ENCODE measurements at regions not wholly inside any gene's neighbourhood (a gene's known extent, or its start where the extent isn't known, plus 50 kb on each side); places are given as distances from the start of the nearest gene placed in this dataset.

DNA sequence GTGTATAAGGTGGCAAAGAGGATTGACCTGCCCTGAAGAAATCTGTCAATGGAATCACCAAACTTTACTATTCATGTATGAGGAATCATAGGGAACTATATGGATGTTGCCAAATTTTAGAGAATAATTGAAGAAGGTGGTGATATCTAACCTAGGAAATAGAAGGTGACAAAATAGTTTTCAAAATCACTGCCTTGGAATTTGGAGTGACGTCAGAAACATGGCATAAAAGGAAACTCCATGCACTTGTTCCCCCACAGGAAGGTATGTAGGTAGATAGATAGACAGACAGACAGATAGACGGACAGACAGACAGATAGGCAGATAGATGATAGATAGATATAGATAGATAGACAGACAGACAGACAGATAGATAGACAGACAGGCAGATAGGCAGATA is 793.9 kb upstream of the AMOT start:
- no peak for DNase-seq
- Histone ChIP-seq H3K27me3 (no peaks in the 10 kb centered on the region), H3K9me3 (no peaks in the 10 kb centered on the region), H3K4me1 (no peaks in the 10 kb centered on the region), H3K4me3 (no peak overlapping the region), H3K36me3 (no peaks in the 10 kb centered on the region), H3K27ac (no peak overlapping the region)
- TF ChIP-seq POLR2AphosphoS5 (IDR thresholded peaks at IDR 0.05) (no peak), POLR2A (IDR thresholded peaks at IDR 0.05) (no peak), EP300 (IDR thresholded peaks at IDR 0.05; ENCODE audit: low read depth) (no peak)
- TF ChIP-seq, protein P1, sequence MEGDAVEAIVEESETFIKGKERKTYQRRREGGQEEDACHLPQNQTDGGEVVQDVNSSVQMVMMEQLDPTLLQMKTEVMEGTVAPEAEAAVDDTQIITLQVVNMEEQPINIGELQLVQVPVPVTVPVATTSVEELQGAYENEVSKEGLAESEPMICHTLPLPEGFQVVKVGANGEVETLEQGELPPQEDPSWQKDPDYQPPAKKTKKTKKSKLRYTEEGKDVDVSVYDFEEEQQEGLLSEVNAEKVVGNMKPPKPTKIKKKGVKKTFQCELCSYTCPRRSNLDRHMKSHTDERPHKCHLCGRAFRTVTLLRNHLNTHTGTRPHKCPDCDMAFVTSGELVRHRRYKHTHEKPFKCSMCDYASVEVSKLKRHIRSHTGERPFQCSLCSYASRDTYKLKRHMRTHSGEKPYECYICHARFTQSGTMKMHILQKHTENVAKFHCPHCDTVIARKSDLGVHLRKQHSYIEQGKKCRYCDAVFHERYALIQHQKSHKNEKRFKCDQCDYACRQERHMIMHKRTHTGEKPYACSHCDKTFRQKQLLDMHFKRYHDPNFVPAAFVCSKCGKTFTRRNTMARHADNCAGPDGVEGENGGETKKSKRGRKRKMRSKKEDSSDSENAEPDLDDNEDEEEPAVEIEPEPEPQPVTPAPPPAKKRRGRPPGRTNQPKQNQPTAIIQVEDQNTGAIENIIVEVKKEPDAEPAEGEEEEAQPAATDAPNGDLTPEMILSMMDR (IDR thresholded peaks at IDR 0.05) = no peak
- 72 to 93% methylated on average over 2 of the region's 2 CpGs for WGBS, 2 donors (ENCODE audit: low coverage in 1 of 2)
- intact Hi-C loops (cut with DNase I; ENCODE audit: low total_unique reads) (no loop called here), in situ Hi-C loops (cut with MboI; ENCODE audit: low pct_ligation_motif_present in 1 of 4, low pct_unique_long_range_greater_than_20kb in 1 of 4, low sequenced_read_pairs in 3 of 4) (no loop called here)

DNA sequence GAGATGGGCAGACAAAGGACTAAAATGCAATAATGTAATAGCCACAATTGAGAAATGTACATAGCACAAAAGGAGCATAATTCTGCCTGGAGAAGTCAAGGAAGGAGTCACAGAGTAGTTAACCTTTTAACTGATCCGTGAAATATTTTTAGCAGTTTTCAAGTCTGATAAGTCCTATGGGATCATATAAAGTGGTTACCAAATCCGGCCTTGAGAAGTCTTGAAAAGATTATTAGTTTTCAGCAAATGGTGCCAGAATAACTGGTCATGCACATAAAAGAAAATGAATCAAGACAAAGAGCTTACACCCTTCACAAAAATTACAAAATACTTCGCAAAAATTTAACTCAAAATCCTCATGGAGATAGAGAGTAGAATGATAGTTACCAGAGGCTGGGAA is 788.7 kb upstream of the AMOT start:
- Histone ChIP-seq H3K9me3 (no peaks in the 10 kb centered on the region), H3K4me3 (no peak overlapping the region), H3K27ac (no peak overlapping the region), H3K36me3 (no peaks in the 10 kb centered on the region), H3K27me3 (no peaks in the 10 kb centered on the region), H3K4me1 (no peaks in the 10 kb centered on the region)
- intact Hi-C loops (cut with DNase I; ENCODE audit: low total_unique reads) = no loop called here
- in situ Hi-C loops (cut with MboI; ENCODE audit: low pct_ligation_motif_present in 1 of 4, low pct_unique_long_range_greater_than_20kb in 1 of 4, low sequenced_read_pairs in 3 of 4) = no loop called here
- WGBS, 2 donors (ENCODE audit: low coverage in 1 of 2) = 78 to 85% methylated on average over 2 to 3 of the region's 3 CpGs
- TF ChIP-seq POLR2A (IDR thresholded peaks at IDR 0.05) (no peak), POLR2AphosphoS5 (IDR thresholded peaks at IDR 0.05) (no peak)
- DNase-seq = no peak

DNA sequence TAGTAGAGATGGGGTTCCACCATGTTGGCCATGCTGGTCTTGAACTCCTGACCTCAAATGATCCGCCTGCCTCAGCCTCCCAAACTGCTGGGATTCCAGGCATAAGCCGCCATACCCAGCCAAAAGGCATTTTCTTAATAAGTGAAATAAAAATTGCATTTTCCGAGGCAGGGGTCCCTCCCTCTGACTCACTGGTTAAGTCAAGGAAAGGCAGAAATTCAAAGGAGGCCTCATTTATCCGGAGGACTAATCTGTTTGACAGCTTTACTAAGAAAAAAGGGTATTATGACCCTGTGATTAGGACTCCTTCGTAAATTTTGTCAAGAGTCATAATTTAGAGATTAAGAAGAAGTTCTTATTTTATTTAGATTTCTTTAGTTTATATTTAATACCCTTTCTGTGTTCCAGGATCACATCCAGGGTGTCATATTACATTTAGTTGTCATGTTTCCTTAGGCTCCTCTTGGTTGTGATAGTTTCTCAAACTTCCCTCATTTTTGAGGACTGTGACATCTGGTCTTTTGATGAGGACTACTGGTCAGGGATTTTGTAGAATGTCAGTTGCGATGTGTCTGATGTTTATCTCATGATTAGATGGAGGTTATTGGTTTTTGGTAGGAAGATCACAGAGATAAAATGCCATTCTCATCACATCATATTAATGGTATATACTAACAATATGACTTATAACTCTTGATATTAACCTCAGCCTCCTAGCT is 753.7 kb upstream of the AMOT start:
- WGBS, 2 donors (ENCODE audit: low coverage in 1 of 2) = 53 to 78% methylated on average over 2 to 6 of the region's 6 CpGs
- Histone ChIP-seq H3K4me3 (no peak overlapping the region), H3K4me1 (no peaks in the 10 kb centered on the region), H3K27me3 (no peaks in the 10 kb centered on the region), H3K36me3 (no peaks in the 10 kb centered on the region), H3K9me3 (no peaks in the 10 kb centered on the region), H3K27ac (no peak overlapping the region)
- no peak for DNase-seq
- intact Hi-C loops (cut with DNase I; ENCODE audit: low total_unique reads) = no loop called here
- TF ChIP-seq POLR2AphosphoS5 (IDR thresholded peaks at IDR 0.05) (no peak), POLR2A (IDR thresholded peaks at IDR 0.05) (no peak), EP300 (IDR thresholded peaks at IDR 0.05; ENCODE audit: low read depth) (no peak)
- TF ChIP-seq, protein P1 (IDR thresholded peaks at IDR 0.05) = no peak
- in situ Hi-C loops (cut with MboI; ENCODE audit: low pct_ligation_motif_present in 1 of 4, low pct_unique_long_range_greater_than_20kb in 1 of 4, low sequenced_read_pairs in 3 of 4) = no loop called here

DNA sequence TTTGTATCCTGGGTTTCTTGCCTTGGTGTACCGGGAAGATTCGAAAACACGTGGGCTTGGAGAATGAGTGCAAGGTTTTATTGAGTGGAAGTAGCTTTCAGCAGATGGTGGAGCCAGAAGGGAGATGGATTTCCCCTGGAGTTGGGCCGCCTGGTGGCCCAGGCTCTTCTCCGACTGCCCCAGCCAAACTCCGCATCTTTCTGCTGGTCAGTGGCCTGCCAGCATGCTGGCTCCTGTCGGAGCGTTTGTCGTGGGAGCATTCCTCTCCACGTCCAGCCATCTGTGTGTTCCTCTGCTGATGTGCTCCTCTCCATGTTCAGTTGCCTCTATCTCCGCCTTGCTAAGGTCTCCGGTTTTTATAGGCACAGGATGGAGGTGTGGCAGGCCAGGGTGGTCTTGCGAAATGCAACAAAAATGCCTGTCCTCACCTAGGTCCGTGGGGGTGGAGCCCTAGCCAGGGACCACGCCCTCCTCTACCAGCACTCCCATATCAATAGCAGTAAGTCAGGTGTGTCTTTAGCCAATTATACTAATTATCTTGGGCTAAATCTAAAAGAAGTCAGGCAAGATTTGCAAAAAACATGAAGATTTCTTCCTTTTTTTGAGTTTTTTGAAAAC is 745.8 kb upstream of the AMOT start:
- no peaks in the 10 kb centered on the region for H3K4me1 ChIP-seq
- H3K4me3 ChIP-seq = no peak overlapping the region
- no peaks in the 10 kb centered on the region for H3K27me3 ChIP-seq
- WGBS, 2 donors (ENCODE audit: low coverage in 1 of 2) = 74% methylated on average over 15 of the region's 15 CpGs; no CpG with 5 or more reads in 1 of the 2 donors
- in situ Hi-C loops (cut with MboI; ENCODE audit: low pct_ligation_motif_present in 1 of 4, low pct_unique_long_range_greater_than_20kb in 1 of 4, low sequenced_read_pairs in 3 of 4) (no loop called here), intact Hi-C loops (cut with DNase I; ENCODE audit: low total_unique reads) (no loop called here)
- TF ChIP-seq POLR2A (IDR thresholded peaks at IDR 0.05) (no peak), EP300 (IDR thresholded peaks at IDR 0.05; ENCODE audit: low read depth) (no peak), POLR2AphosphoS5 (IDR thresholded peaks at IDR 0.05) (no peak)
- TF ChIP-seq, protein P1 (IDR thresholded peaks at IDR 0.05) = no peak
- no peak overlapping the region for H3K27ac ChIP-seq
- no peaks in the 10 kb centered on the region for H3K36me3 ChIP-seq
- no peaks in the 10 kb centered on the region for H3K9me3 ChIP-seq
- DNase-seq = no peak
